Fibroblast of the aortic adventitia (primary cell): ENCODE measurements at regions not wholly inside any gene's neighbourhood (a gene's known extent, or its start where the extent isn't known, plus 50 kb on each side); places are given as distances from the start of the nearest gene placed in this dataset.

Experiments
- DNase-seq: peaks from one replicate; pipeline ENCODE4 v3.0.0-alpha.2; 2010; ENCODE audit warnings: low read depth
- H3K4me3 ChIP-seq: 2 replicates; pipeline ENCODE4 v1.5.1; 2011; ENCODE audit warnings: low read depth, mild to moderate bottlenecking, control low read depth, low read length, moderate library complexity
- CTCF ChIP-seq: IDR thresholded peaks from 2 replicates; pipeline ENCODE4 v1.5.1; 2011; ENCODE audit warnings: mild to moderate bottlenecking, low read length, control low read depth, inconsistent platforms; ENCODE audit not compliant: insufficient read depth

DNA sequence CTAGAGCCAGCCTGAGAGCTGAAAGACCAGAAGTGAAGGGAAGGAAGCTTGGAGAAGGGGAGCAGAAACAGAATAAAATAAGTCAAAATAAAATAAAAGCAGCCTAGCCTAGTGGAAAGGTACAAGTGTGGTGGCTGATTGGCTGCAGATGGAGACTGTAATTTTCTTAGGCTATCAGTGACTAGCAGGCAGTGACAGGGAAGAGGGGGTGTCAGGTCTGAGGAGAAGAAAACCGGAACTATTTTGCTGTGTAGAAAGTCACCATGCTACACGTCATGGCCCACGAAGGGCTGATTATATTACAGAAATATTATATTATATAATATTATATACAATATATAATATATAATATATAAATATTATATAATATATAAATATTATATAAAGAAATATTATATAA, 98.1 kb upstream of the TAF11L2 start:
- DNase-seq = no peak
- TF ChIP-seq CTCF = no peak
- H3K4me3 ChIP-seq = no peak overlapping the region

GRCh38 chr5:17400724-17401469, 97.1 kb upstream of the TAF11L2 start:
- DNase-seq = no peak
- no peak overlapping the region for H3K4me3 ChIP-seq
- no peak for TF ChIP-seq CTCF

DNA sequence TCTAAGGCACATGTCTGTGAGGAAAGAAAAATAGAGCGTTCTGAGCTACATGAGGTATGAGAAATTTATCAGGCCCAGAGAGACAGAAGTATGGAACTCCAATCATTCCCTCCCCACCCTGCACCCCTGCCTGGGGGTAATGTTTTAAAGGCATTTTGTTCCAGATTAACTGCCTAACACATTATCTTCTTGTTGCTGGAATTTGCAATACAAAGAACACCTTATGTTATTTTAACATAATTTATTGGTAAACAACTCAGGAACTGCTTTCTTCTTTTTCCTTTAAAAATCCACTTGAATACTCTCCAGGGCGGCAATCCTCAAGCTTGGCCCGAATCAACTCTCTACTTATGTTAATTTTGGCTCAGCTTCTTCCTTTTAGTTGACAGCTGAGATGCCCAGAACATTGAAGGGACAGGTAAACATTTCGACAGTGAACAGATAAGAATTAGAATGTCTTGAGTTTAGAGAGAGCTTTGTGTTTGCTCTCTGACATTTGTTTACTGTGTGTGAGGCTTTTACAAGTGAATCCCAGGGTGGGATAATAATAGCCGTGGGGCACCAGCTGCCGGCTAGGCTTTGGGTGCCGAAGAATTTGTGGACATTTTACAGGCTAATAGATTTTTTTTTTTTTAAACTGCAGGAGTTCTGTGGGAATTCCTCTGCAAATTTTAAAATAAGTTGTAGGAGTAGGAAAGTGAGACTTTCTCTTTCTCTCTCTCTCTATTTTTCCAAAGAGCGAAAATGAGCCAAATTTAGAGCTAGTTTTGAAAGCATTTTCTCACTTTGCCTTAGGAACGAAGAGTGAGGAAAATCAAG, 96.4 kb upstream of the TAF11L2 start:
- TF ChIP-seq CTCF = no peak
- no peak overlapping the region for H3K4me3 ChIP-seq
- no peak for DNase-seq

DNA sequence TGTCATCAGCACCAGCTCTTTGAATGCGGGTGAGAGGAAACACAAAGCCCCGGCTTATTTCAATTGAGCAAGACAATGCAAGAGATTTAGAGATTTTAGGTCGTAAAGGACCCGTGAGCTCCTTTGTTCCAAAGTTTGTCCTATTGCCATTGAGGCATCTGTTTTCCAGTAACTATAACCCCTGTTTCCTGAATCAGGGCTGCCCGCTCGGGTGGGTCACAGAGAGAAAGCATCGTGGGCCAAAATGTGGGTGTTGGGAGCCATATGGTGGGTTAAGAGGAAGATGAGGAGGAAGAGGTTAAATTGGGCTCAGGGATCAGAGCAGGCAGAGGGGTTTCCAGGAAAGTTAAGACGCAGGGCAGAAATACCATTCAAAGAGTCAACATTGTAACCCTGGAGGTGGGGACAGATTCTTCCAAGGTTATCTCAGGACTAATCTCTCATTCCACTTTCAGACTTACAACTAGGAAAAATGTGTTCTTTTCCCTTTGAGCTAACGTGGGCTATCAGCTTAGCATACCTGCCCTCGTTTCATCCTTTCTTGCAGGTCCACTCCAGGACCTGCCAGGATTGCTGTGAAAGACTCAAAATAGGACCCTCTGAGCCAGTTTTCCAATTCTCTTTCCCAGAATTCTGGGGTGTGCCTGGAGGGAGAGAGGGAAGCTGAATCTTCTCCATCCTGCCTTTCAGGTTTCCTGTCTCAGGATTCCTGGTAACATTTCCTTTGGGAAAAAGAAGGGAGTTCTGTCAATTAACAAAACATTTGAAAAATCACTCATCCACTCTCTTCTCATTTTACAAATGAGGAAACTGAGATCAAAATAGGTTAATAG, 95.5 kb upstream of the TAF11L2 start:
- H3K4me3 ChIP-seq = no peak overlapping the region
- no peak for TF ChIP-seq CTCF
- DNase-seq = no peak

- no peak for DNase-seq
- TF ChIP-seq CTCF = no peak
- H3K4me3 ChIP-seq = no peak overlapping the region
These were observed 94.1 kb upstream of the TAF11L2 start for GRCh38 chr5:17403695-17404490.

DNA sequence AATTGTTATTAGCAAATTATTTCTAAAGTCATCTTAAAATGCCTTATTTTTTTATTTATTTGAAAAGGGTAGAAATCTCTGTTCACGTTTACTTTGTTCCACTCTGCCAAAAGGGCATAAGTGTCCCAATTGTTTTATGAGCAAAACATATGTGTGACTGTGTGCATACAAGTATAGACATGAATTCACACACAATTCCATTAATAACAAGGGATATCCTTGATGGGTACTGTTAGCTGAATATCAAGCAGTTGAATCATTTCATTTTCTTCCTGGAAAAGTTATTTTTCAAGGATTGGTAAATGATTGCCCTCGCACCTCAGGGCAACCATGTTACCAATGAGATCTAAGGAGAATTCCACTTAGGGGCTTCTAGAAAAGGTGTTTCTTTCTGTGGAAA, 92.1 kb upstream of the TAF11L2 start:
- DNase-seq = no peak
- TF ChIP-seq CTCF = no peak
- H3K4me3 ChIP-seq = no peak overlapping the region
